GM19035 (cell line): ENCODE measurements at regions not wholly inside any gene's neighbourhood (a gene's known extent, or its start where the extent isn't known, plus 50 kb on each side); places are given as distances from the start of the nearest gene placed in this dataset.

Experiments
- ATAC-seq: cut with Tn5 transposase; IDR thresholded peaks from one replicate; pipeline ENCODE4 v1.9.1; 2021; ENCODE audit not compliant: unreplicated experiment

DNA sequence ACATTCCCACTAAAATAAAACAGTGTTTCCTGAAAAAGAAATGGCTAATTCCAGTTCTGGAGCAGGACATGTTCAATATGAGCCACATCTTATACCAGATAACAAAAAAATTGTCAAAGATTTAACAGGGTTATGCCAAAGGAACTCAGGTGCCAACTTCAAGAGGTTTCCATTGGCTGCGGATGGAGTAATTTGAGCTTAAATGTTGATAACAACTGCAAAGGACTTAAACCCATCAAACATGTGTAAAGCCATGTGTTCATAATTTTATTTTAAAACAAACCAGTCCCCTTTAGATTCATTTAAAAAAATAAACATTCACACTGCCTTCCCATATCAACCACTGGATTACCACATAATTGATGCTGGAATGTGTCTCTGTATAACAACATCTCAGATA is 156.4 kb upstream of the PCDH18 start:
- no peak for ATAC-seq

DNA sequence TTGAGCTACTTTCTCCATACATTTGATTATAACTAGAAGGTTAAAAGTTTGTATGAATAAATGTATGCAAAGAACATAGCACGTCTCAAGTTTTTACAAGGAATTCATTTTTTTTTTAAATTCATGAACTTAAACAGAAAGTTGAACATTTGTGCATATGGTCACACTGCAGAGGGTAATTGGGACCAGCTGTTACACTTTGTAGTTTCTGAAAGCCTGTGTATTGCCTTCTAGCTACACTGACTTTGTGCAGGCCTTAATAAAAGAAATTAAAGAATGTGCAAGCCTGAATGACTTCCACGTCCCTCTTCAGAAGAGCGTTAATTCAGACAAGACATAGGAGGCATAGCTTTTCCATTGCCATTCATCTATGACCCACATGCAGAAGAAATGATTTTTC is 153.1 kb upstream of the PCDH18 start:
- ATAC-seq: no peak

DNA sequence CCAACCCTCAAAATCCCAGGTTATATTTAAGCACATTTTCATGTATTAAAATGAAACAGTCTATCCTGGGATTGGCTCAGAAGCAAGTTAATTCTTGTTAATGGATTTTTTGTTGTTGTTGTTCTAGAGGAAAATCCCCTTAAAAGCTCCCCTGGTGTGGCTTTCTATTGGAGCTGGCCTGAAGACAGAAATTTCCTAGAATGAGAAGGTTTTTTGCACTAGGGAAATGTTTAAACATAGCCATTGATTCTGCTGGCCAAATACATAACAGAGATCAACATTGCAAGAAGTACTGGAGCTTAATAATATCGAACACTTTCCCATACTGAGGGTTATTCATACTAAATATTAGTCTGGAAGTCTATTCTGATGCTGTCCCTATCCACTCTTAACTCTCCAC is 148.8 kb upstream of the PCDH18 start:
- no peak for ATAC-seq

- no peak for ATAC-seq
These were observed 146.5 kb upstream of the PCDH18 start for GRCh38 chr4:137678796-137679195.

DNA sequence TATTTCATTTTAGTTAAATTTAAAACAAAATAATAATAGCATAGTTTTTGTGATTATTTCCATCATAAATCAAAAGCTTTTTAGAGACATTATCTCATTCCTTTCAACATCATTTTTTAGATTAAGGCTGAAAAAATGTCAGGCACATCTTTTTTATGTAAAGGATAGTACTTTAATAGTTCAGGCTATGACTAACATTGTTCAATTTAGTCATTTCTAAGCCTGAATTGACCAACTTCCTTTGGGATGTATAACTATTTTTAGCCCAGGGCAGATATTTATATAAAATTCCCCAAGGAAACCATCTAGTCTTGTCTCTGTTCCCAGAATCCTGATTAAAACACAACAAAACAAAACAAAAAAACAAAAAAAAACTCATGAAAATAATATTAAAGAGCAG is 145.6 kb upstream of the PCDH18 start:
- ATAC-seq: no peak

- ATAC-seq: no peak
These were observed 144.2 kb upstream of the PCDH18 start for GRCh38 chr4:137676357-137676998.

GRCh38 chr4:137674066-137674465 is 141.8 kb upstream of the PCDH18 start:
- ATAC-seq: no peak

DNA sequence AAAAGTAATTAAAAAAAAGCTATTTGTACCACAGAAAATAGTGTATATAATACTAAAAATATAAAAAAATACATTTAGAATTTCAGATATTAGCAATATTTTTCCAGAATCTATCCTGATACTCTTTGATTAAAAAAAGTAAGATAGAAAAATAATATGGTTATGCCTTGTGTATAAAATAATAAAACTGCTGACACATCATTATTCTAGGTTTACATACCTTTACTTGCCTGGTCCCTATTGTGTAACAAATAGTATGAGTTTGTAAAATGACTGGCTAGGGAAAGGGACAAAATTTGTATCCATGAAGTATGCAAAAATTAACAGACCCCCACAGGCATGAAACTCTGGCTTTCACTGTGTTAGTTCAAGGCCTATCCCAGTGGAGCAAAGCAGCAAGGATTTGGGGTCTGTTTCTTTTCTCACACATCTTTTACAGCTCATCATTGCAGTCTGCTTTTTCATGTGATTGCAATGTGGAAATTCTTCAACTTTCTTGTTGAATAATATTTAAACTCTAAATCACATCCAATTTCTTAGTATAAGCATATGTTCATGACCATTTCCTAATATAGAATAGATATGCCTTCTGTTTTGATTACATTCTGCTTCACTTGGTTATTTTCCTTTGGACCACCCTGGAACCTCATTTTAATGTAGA is 136.7 kb upstream of the PCDH18 start:
- ATAC-seq: no peak

- ATAC-seq: no peak
These were observed 132.1 kb upstream of the PCDH18 start for GRCh38 chr4:137664416-137664815.

DNA sequence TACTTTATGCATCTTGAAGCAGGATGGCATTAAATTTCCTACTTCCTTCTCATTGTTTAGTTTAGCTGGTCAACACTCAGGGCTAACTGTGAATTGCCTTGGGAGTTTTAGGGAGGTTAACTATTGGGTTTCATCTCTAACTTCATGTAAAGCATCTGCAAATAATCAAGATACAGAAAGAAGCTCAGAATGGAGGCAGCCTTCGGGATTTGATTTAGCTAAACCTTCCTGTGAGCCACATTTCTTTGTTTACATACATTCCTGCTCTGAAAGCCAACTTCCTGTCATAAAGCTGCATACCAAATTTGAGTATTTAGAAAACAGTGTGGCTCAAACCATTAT is 131.7 kb upstream of the PCDH18 start:
- no peak for ATAC-seq

DNA sequence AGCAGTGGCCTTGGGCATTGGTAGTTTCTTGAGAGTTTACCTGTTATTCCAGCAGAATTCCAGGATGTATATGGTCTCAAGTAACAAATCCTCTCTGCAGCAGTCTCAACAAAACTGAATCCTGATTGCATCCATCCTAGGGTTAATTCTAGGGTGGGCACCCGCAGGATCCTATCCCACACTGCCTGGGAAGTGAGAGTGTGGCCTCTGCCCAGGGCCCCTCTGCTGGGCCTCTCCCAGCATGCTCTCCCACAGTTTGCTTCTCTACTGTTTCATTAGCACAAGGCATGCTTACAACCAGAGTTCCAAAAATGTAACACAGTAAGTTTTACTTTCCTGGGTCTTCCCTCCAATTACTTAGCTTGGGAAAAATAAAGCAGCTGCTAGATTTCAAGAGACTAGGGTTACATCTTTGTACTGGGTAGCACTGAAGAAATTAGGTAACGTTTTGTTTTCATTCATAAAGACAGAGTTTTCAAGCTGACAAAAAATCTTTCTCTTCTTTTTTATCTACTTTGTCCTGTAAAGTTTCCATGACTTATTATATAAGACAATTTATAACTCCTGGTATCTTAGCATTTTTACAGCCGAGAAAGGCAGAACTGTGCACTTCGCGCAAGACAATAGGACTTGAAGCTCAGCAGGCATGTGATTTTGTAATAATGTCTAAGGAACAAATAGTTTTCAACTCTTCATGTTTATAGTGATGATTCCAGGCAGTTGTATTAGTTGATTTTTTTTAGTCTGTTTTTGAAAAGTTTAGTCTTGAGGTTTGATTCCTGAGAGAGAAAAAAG is 131.2 kb upstream of the PCDH18 start:
- ATAC-seq: no peak

GRCh38 chr4:137661693-137662092 is 129.4 kb upstream of the PCDH18 start:
- no peak for ATAC-seq

GRCh38 chr4:137660211-137660610 is 127.9 kb upstream of the PCDH18 start:
- ATAC-seq: no peak

GRCh38 chr4:137659431-137659830 is 127.1 kb upstream of the PCDH18 start:
- ATAC-seq: no peak

DNA sequence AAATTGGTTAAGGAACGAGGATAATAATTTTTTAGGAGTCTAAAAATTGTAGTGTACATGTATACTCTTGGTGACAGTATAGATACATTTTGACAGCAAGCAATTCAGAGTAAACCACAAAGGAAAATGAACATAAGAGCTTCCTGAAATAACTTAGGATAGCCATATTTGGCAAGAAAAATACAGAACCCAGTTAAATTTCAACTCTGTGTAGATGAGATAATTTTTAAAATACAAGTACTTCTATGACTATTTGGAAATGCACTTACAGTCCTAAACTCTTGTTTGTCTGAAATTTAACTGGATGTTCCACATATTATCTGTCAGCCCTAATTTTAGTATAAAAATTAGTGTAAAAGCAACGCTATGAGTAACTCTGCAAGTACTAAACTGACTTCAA is 124.4 kb upstream of the PCDH18 start:
- ATAC-seq: no peak

DNA sequence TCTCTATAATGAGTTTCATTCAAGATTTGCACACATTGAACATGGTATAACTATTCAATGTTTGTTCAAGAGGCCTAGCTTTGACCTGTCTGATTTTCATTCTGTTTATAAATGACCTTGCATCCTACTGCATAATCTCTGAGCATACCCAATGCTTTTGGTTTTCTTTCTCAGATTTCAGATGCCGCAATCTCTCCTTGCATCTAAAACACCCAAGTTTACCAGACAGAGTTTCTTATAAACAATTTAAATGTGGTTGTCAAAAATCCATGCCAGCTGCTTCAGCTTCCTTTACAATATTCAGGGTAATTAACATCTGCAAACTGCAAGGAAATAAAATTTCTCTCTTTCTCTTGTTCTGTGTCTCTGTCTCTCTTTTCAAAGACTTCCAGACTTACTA is 123.0 kb upstream of the PCDH18 start:
- no peak for ATAC-seq

DNA sequence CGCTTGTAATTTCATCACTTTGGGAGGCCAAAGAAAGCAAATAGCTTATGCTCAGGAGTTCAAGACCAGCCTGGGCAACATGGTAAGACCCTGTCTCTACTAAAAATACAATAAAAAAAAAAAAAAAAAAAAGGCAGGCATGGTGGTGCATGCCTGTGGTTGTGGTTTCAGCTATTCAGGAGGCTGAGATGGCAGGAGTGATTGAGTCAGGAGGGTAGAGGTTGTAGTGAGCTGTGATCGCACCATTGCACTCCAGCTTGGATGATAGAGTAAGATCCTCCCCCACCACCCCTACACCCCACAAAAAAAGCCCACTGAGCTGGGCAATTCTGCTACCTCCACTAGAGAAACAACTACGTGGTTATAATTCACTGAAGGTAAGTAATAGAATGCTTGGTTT is 118.8 kb upstream of the PCDH18 start:
- ATAC-seq: no peak

DNA sequence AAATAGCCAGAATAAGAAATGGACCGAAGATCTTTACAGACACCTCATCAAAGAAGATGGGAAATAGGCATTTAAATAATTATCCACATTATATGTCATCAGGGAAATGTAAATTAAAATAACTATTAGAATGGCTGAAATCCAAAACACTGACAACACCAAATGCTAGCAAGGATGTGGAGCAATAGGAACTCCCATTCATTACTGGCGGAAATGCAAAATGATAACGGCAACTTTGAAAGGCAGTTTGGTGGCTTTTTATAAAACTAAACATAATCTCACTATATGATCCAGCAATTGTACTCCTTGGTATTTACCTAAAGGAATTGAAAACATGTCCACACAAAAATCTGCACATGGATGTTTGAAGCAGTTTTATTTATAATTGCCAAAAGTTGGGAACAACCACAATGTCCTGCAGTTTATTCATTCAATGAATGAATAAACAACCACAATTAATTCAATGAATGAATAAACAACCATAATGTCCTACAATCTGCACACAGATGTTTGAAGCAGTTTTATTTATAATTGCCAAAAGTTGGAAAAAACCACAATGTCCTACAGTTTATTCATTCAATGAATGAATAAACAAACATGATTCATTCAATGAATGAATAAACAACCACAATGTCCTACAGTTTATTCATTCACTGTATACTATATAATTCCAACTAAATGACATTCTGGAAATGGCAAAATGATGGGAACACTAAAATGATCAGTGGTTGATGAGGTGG is 117.6 kb upstream of the PCDH18 start:
- ATAC-seq: no peak

DNA sequence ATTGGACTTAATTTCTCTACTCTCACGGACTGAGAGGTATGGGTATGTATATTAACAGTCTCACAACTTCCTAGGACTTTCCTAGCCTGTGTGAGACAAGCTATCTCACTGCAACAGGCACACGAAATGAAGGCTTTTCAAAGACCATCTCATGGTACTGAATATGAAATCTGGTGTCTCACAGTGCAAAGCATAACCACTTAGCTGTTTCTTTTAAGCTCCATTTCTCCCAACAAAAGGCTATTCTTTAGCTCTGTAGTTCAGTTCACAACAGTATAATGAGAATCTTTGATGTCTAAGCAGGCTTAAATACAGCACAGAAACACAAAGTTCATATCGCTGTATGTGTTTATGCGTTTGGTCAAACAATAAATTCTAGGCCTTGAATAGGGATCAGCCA is 116.2 kb upstream of the PCDH18 start:
- ATAC-seq: no peak

DNA sequence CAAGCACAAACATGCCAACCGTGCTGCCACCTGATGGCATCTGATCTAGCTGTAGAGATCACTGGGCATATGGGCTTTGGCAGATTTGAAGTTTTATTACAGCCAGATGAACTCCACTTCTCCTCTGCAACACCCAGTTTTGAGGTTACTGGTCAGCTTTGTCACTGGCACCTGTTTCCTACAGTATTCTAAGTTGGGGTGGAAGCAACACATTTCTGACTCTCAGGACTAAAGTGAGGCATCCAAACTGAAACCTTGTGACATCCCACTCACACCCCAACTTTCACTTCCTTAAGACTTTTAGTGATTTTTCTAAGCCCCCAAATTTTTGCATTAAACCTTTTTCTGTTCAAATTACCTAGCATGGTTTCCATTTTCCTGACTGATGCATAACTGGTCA is 115.1 kb upstream of the PCDH18 start:
- ATAC-seq: peak; percentile 74

DNA sequence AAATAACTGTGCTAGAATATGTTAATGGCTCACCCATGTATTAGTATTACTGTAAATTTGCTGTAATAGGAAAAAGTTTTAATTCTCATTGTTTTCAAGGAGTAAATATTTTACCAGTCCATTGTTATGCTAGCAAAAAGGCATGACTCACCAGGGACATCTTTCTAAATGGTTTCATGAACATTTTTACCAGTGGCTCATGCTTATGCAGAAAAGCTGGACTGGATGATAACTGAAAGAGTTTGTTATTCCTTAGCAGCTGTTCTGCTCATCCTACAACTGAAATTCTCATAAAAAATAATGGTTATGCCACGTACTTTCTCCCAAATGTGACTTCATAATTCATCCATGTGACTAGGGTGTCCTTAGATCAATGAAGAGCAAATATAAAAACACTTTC is 111.9 kb upstream of the PCDH18 start:
- no peak for ATAC-seq

- ATAC-seq: no peak
These were observed 109.2 kb upstream of the PCDH18 start for GRCh38 chr4:137641544-137641943.
